Neural progenitor cell (in vitro differentiated cells): ENCODE measurements at regions not wholly inside any gene's neighbourhood (a gene's known extent, or its start where the extent isn't known, plus 50 kb on each side); places are given as distances from the start of the nearest gene placed in this dataset.

Experiments
- DNase-seq: peaks from one replicate; pipeline ENCODE4 v3.0.0-alpha.2; 2016; ENCODE audit warnings: low spot score
- H2AFZ ChIP-seq: fragments of 200-600 bp; sonication (generic); replicated peaks from 2 replicates; pipeline ENCODE4 v1.6.1; 2016; ENCODE audit warnings: antibody characterized with exemption
- H3F3A ChIP-seq: fragments of 200-600 bp; sonication (generic); 2 replicates; pipeline ENCODE4 v1.6.1; 2016; ENCODE audit warnings: antibody characterized with exemption, low read depth
- H3K27ac ChIP-seq: fragments of 200-600 bp; sonication (generic); 2 replicates; pipeline ENCODE4 v1.5.1; 2016; ENCODE audit warnings: mild to moderate bottlenecking
- H3K27me3 ChIP-seq: fragments of 200-600 bp; sonication (generic); 2 replicates; pipeline ENCODE4 v1.6.1; 2016; ENCODE audit warnings: mild to moderate bottlenecking, moderate library complexity
- H3K36me3 ChIP-seq: fragments of 200-600 bp; sonication (generic); 2 replicates; pipeline ENCODE4 v1.5.1; 2016
- H3K4me1 ChIP-seq: fragments of 200-600 bp; sonication (generic); 2 replicates; pipeline ENCODE4 v1.6.1; 2016; ENCODE audit warnings: mixed run types
- H3K4me2 ChIP-seq: fragments of 200-600 bp; sonication (generic); 2 replicates; pipeline ENCODE4 v1.6.1; 2016
- H3K4me3 ChIP-seq: fragments of 200-600 bp; sonication (generic); 2 replicates; pipeline ENCODE4 v1.5.1; 2016
- H3K79me2 ChIP-seq: fragments of 200-600 bp; sonication (generic); 2 replicates; pipeline ENCODE4 v1.6.1; 2016; ENCODE audit warnings: low read depth
- H3K9ac ChIP-seq: fragments of 200-600 bp; sonication (generic); 2 replicates; pipeline ENCODE4 v1.6.1; 2016
- H3K9me3 ChIP-seq: fragments of 200-600 bp; sonication (generic); 2 replicates; pipeline ENCODE4 v1.5.1; 2016; ENCODE audit warnings: low read depth
- H4K20me1 ChIP-seq: fragments of 200-600 bp; sonication (generic); 2 replicates; pipeline ENCODE4 v1.6.1; 2016; ENCODE audit warnings: low read depth
- H3K27ac Mint-ChIP-seq: 3 replicates; pipeline ENCODE4 v1.8.0; 2021; ENCODE audit warnings: mixed read lengths
- H3K27me3 Mint-ChIP-seq: 2 replicates; pipeline ENCODE4 v1.8.0; 2022; ENCODE audit warnings: low read depth, mild to moderate bottlenecking, inconsistent platforms, moderate library complexity, mixed read lengths; ENCODE audit not compliant: insufficient read depth
- H3K36me3 Mint-ChIP-seq: 3 replicates; pipeline ENCODE4 v1.8.0; 2021; ENCODE audit warnings: mixed read lengths
- H3K4me1 Mint-ChIP-seq: 3 replicates; pipeline ENCODE4 v1.8.0; 2021; ENCODE audit warnings: mixed read lengths
- H3K4me3 Mint-ChIP-seq: 3 replicates; pipeline ENCODE4 v1.8.0; 2021; ENCODE audit warnings: mild to moderate bottlenecking, moderate library complexity, mixed read lengths
- H3K9me3 Mint-ChIP-seq: 3 replicates; pipeline ENCODE4 v1.8.0; 2020; ENCODE audit warnings: mixed read lengths
- EZH2 ChIP-seq: fragments of 200-600 bp; sonication (generic); IDR thresholded peaks from 2 replicates; pipeline ENCODE4 v1.6.1; 2017; ENCODE audit warnings: antibody characterized with exemption, mild to moderate bottlenecking, moderate library complexity
- EZH2phosphoT487 ChIP-seq: fragments of 200-600 bp; sonication (generic); IDR thresholded peaks from 2 replicates; pipeline ENCODE4 v1.6.1; 2017; ENCODE audit warnings: antibody characterized with exemption
- TF ChIP-seq, protein P1 (sequence below): fragments of 200-600 bp; sonication (generic); IDR thresholded peaks from 2 replicates; pipeline ENCODE4 v1.5.1; 2017; ENCODE audit warnings: antibody characterized with exemption, mild to moderate bottlenecking

DNA sequence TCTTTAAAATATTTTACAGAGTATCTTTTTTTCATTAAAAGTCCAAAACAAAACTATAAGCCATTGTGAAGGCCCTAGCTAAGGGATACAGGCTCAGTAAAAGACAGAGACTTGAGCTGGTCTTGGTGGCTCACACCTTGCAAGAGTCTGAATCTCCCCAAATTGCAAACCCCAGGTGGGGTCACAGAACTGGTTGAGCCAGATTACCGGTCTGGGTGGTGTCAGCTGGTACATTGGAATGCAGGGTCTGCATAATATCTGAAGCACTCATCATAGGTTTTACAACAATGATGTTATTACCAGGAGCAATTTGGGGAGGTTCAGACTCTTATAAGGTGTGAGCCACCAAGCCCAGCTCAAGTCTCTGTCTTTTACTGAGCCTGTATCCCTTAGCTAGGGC is 201.2 kb upstream of the ARPP21 start:
- no peak overlapping the region for H3K4me3 ChIP-seq
- no peak overlapping the region for H3K27ac ChIP-seq
- no peaks in the 10 kb centered on the region for H3F3A ChIP-seq
- DNase-seq, result no peak
- no peaks in the 10 kb centered on the region for H3K9me3 ChIP-seq
- no peaks in the 10 kb centered on the region for H3K4me1 ChIP-seq
- Mint-ChIP-seq H3K27me3 (no peaks in the 10 kb centered on the region), H3K4me3 (no peak overlapping the region), H3K27ac (no peak overlapping the region), H3K36me3 (no peaks in the 10 kb centered on the region), H3K4me1 (no peaks in the 10 kb centered on the region), H3K9me3 (no peaks in the 10 kb centered on the region)
- H2AFZ ChIP-seq, result no peak overlapping the region
- no peaks in the 10 kb centered on the region for H3K27me3 ChIP-seq
- H4K20me1 ChIP-seq, result no peaks in the 10 kb centered on the region
- no peak overlapping the region for H3K9ac ChIP-seq
- H3K79me2 ChIP-seq, result no peaks in the 10 kb centered on the region
- H3K36me3 ChIP-seq, result no peaks in the 10 kb centered on the region
- TF ChIP-seq, protein P1, sequence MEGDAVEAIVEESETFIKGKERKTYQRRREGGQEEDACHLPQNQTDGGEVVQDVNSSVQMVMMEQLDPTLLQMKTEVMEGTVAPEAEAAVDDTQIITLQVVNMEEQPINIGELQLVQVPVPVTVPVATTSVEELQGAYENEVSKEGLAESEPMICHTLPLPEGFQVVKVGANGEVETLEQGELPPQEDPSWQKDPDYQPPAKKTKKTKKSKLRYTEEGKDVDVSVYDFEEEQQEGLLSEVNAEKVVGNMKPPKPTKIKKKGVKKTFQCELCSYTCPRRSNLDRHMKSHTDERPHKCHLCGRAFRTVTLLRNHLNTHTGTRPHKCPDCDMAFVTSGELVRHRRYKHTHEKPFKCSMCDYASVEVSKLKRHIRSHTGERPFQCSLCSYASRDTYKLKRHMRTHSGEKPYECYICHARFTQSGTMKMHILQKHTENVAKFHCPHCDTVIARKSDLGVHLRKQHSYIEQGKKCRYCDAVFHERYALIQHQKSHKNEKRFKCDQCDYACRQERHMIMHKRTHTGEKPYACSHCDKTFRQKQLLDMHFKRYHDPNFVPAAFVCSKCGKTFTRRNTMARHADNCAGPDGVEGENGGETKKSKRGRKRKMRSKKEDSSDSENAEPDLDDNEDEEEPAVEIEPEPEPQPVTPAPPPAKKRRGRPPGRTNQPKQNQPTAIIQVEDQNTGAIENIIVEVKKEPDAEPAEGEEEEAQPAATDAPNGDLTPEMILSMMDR, result no peak
- TF ChIP-seq EZH2 (no peak), EZH2phosphoT487 (no peak)
- no peak overlapping the region for H3K4me2 ChIP-seq

DNA sequence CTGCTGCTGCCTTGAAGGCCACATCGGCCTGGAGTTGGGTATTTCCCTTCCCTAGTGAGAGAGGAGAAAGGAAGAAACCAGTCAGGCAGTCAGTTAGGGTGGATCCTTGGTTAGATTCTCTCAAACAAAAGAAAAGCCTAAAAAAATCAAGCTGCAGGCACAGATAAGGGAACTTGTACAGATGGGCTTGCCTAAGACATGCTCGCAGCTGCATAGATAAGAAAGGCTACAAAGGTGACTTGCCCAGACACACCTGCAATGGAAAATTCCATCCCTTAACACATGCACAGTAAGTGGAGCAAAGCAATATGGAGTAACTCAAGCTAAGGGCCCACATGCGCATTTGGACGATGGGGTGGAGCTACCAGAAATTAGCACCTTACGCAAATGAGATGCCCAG is 199.7 kb upstream of the ARPP21 start:
- no peaks in the 10 kb centered on the region for H3K4me1 ChIP-seq
- Mint-ChIP-seq H3K27me3 (no peaks in the 10 kb centered on the region), H3K9me3 (no peaks in the 10 kb centered on the region), H3K4me1 (no peaks in the 10 kb centered on the region), H3K27ac (no peak overlapping the region), H3K4me3 (no peak overlapping the region), H3K36me3 (no peaks in the 10 kb centered on the region)
- no peaks in the 10 kb centered on the region for H3F3A ChIP-seq
- no peak for DNase-seq
- no peaks in the 10 kb centered on the region for H3K27me3 ChIP-seq
- no peak overlapping the region for H2AFZ ChIP-seq
- no peaks in the 10 kb centered on the region for H3K9me3 ChIP-seq
- no peak overlapping the region for H3K27ac ChIP-seq
- no peak overlapping the region for H3K9ac ChIP-seq
- no peaks in the 10 kb centered on the region for H4K20me1 ChIP-seq
- no peak for TF ChIP-seq EZH2phosphoT487
- TF ChIP-seq, protein P1, result no peak
- TF ChIP-seq EZH2, result no peak
- H3K79me2 ChIP-seq, result no peaks in the 10 kb centered on the region
- H3K36me3 ChIP-seq, result no peaks in the 10 kb centered on the region
- H3K4me3 ChIP-seq, result no peak overlapping the region
- H3K4me2 ChIP-seq, result no peak overlapping the region

DNA sequence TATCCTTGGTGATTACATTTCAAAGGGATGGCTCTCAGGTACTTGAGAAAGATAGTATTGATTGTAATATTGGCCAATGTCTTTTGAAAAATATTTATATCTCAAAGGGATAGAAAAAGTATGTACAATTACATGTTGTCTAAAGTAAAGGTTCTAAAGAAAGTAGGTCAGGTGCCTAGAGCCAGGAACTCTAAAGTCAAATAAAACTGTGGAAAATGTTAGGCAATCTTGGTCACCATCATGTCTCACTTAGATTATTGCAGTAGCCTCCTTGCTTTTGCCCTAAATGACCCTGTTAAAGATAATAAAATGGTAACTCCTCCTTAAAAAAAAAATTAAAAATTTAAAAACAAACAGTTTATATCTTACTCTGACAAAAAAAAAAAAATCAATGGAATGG is 198.5 kb upstream of the ARPP21 start:
- TF ChIP-seq, protein P1, result no peak
- no peak for TF ChIP-seq EZH2
- no peak for TF ChIP-seq EZH2phosphoT487
- Histone ChIP-seq H3K4me1 (no peaks in the 10 kb centered on the region), H3K27me3 (no peaks in the 10 kb centered on the region)

More for the DNA sequence above, 198.5 kb upstream of the ARPP21 start:
- no peaks in the 10 kb centered on the region for H3K4me1 Mint-ChIP-seq
- Histone ChIP-seq H3K4me3 (no peak overlapping the region), H3F3A (no peaks in the 10 kb centered on the region), H3K36me3 (no peaks in the 10 kb centered on the region), H3K4me2 (no peak overlapping the region), H3K27ac (no peak overlapping the region), H3K79me2 (no peaks in the 10 kb centered on the region), H3K9ac (no peak overlapping the region), H2AFZ (no peak overlapping the region), H3K9me3 (no peaks in the 10 kb centered on the region), H4K20me1 (no peaks in the 10 kb centered on the region)
- H3K4me3 Mint-ChIP-seq, result no peak overlapping the region
- no peaks in the 10 kb centered on the region for H3K27me3 Mint-ChIP-seq
- H3K36me3 Mint-ChIP-seq, result no peaks in the 10 kb centered on the region
- no peaks in the 10 kb centered on the region for H3K9me3 Mint-ChIP-seq
- H3K27ac Mint-ChIP-seq, result no peak overlapping the region
- DNase-seq, result no peak
